IPS DF 19.7 (cell line): ENCODE measurements at regions not wholly inside any gene's neighbourhood (a gene's known extent, or its start where the extent isn't known, plus 50 kb on each side); places are given as distances from the start of the nearest gene placed in this dataset.
"Not testable (repeated sequence)": the region's sequence is repeated elsewhere in the genome, so short reads cannot be mapped to it uniquely, and the experiment has no call there.

Experiments
- DNase-seq: peaks from one replicate; pipeline ENCODE4 v3.0.0-alpha.2; 2013; ENCODE audit warnings: low read depth, low spot score

GRCh38 chr9:75282047-75282446, 193.7 kb downstream of the OSTF1 start:
- DNase-seq: no peak

- DNase-seq: no peak
These were observed 201.0 kb downstream of the OSTF1 start for GRCh38 chr9:75289332-75289731.

GRCh38 chr9:75299324-75299723, 211.0 kb downstream of the OSTF1 start:
- DNase-seq: no peak

- DNase-seq: no peak
These were observed 245.3 kb downstream of the OSTF1 start for GRCh38 chr9:75333624-75334023.

- DNase-seq: peak; percentile 78
These were observed 270.5 kb downstream of the OSTF1 start for GRCh38 chr9:75358846-75359245.

GRCh38 chr9:75359638-75360037, 271.3 kb downstream of the OSTF1 start:
- no peak for DNase-seq

- DNase-seq: peak; percentile 50
These were observed 271.9 kb downstream of the OSTF1 start for GRCh38 chr9:75360252-75360651.

- DNase-seq: not testable (repeated sequence)
These were observed 274.1 kb downstream of the OSTF1 start for GRCh38 chr9:75362446-75362845.

GRCh38 chr9:75365196-75365595, 276.9 kb downstream of the OSTF1 start:
- no peak for DNase-seq

- DNase-seq: no peak
These were observed 281.7 kb downstream of the OSTF1 start for GRCh38 chr9:75369989-75370388.

- no peak for DNase-seq
These were observed 284.4 kb downstream of the OSTF1 start for GRCh38 chr9:75372499-75373268.

- no peak for DNase-seq
These were observed 288.5 kb downstream of the OSTF1 start for GRCh38 chr9:75376680-75377254.

GRCh38 chr9:75378036-75378435, 289.7 kb downstream of the OSTF1 start:
- DNase-seq: no peak

GRCh38 chr9:75378926-75379325, 290.6 kb downstream of the OSTF1 start:
- DNase-seq: no peak

GRCh38 chr9:75382126-75382525, 293.8 kb downstream of the OSTF1 start:
- DNase-seq: no peak

- DNase-seq: not testable (repeated sequence)
These were observed 295.2 kb downstream of the OSTF1 start for GRCh38 chr9:75383420-75384034.

GRCh38 chr9:75385236-75385635, 296.9 kb downstream of the OSTF1 start:
- no peak for DNase-seq

- no peak for DNase-seq
These were observed 300.8 kb downstream of the OSTF1 start for GRCh38 chr9:75389101-75389500.

GRCh38 chr9:75390951-75391350, 302.6 kb downstream of the OSTF1 start:
- DNase-seq: no peak

GRCh38 chr9:75391497-75391896, 303.2 kb downstream of the OSTF1 start:
- DNase-seq: no peak

GRCh38 chr9:75395336-75395735, 307.0 kb downstream of the OSTF1 start:
- no peak for DNase-seq

- DNase-seq: no peak
These were observed 309.5 kb downstream of the OSTF1 start for GRCh38 chr9:75397836-75398235.

- DNase-seq: no peak
These were observed 320.1 kb downstream of the OSTF1 start for GRCh38 chr9:75408391-75408790.
